Mesothelial cell of epicardium (in vitro differentiated cells): ENCODE measurements at regions not wholly inside any gene's neighbourhood (a gene's known extent, or its start where the extent isn't known, plus 50 kb on each side); places are given as distances from the start of the nearest gene placed in this dataset.

ENCODE experiments used
- DNase-seq, 2 experiments: peaks; one replicate each; pipeline ENCODE4 v3.0.0; 2021; ENCODE audit warnings: low spot score in 2 of 2; ENCODE audit not compliant: unreplicated experiment in 2 of 2
- H3K27ac Mint-ChIP-seq: 2 replicates; pipeline ENCODE4 v1.8.0; 2021; ENCODE audit warnings: mixed read lengths
- H3K27me3 Mint-ChIP-seq: 2 replicates; pipeline ENCODE4 v1.8.0; 2021; ENCODE audit warnings: low read depth, mixed read lengths
- H3K36me3 Mint-ChIP-seq: 2 replicates; pipeline ENCODE4 v1.8.0; 2021; ENCODE audit warnings: mixed read lengths
- H3K4me1 Mint-ChIP-seq: 2 replicates; pipeline ENCODE4 v1.8.0; 2021; ENCODE audit warnings: mixed read lengths
- H3K4me3 Mint-ChIP-seq: 2 replicates; pipeline ENCODE4 v1.8.0; 2021; ENCODE audit warnings: mild to moderate bottlenecking, moderate library complexity, mixed read lengths
- H3K9me3 Mint-ChIP-seq: 2 replicates; pipeline ENCODE4 v1.8.0; 2021; ENCODE audit warnings: mixed read lengths
- TF ChIP-seq, protein P1 (sequence below): fragments of 200-600 bp; sonication (generic); IDR thresholded peaks from one replicate; pipeline ENCODE4 v1.5.0; 2021; ENCODE audit warnings: antibody characterized with exemption; ENCODE audit not compliant: unreplicated experiment

DNA sequence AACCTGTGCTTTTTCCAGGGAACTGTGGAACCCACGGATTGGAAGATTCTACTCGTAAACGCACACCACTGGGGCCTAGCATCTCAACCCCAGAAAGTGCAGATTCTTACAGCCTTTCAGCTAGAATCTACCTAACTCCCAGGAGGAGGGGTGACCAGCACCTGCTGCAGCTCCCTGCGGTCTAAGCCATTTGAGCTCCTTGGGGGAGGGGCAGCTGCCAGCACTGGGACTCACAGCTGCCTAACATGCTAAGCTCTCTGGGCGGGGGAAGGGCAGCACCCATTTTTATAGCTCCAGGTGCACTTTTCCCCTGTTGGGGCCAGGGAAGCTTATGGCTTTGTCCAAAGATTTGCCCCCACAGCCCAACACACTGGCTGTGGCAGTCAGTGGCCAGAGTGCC lies 595.7 kb upstream of the EPHA5 start:
- Mint-ChIP-seq H3K9me3 (peaks cover 23% of the 10 kb centered on the region), H3K4me1 (no peaks in the 10 kb centered on the region), H3K27ac (no peak overlapping the region), H3K4me3 (no peak overlapping the region), H3K36me3 (no peaks in the 10 kb centered on the region), H3K27me3 (no peaks in the 10 kb centered on the region)
- no peak for DNase-seq
- TF ChIP-seq, protein P1, sequence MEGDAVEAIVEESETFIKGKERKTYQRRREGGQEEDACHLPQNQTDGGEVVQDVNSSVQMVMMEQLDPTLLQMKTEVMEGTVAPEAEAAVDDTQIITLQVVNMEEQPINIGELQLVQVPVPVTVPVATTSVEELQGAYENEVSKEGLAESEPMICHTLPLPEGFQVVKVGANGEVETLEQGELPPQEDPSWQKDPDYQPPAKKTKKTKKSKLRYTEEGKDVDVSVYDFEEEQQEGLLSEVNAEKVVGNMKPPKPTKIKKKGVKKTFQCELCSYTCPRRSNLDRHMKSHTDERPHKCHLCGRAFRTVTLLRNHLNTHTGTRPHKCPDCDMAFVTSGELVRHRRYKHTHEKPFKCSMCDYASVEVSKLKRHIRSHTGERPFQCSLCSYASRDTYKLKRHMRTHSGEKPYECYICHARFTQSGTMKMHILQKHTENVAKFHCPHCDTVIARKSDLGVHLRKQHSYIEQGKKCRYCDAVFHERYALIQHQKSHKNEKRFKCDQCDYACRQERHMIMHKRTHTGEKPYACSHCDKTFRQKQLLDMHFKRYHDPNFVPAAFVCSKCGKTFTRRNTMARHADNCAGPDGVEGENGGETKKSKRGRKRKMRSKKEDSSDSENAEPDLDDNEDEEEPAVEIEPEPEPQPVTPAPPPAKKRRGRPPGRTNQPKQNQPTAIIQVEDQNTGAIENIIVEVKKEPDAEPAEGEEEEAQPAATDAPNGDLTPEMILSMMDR = no peak

DNA sequence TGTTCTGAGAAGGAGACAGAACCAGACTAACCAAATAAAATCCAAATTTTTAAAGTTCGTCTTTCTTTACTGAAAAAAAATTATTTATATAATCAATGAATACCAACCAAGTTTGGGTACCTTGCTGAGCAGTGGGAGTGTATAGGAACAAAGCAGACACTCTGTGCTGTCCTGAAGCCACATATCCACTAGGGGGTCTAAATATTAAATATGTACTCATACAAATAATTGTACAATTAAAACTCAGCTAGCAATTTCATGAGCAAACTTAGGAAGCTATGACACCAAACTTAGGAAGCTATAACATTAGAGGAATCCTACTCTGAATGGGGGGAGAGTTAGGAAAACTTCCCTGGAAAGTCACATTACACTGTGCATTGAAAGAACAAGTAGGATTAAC lies 582.0 kb upstream of the EPHA5 start:
- H3K9me3 Mint-ChIP-seq = peaks cover 20% of the 10 kb centered on the region
- TF ChIP-seq, protein P1 = no peak
- H3K27ac Mint-ChIP-seq = no peak overlapping the region
- H3K4me3 Mint-ChIP-seq = no peak overlapping the region
- no peaks in the 10 kb centered on the region for H3K36me3 Mint-ChIP-seq
- H3K27me3 Mint-ChIP-seq = no peaks in the 10 kb centered on the region
- DNase-seq = no peak
- no peaks in the 10 kb centered on the region for H3K4me1 Mint-ChIP-seq

DNA sequence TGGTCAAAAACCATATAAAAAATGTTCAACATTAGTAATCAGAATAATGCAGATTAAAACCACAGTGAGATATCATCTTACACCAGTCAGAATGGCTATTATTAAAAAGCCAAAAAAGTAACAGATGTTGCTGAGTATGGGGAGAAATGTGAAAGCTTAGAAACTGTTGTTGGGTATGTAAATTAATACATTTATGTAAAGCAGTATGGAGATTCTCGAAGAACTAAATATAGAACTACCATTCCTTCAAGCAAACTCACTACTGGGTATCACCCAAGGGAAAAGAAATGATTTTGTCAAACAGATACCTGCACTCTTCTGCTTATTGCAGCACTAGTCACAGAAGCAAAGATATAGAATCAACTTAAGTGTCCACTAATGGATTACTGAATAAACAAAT lies 576.4 kb upstream of the EPHA5 start:
- Mint-ChIP-seq H3K36me3 (no peaks in the 10 kb centered on the region), H3K4me1 (no peaks in the 10 kb centered on the region), H3K4me3 (no peak overlapping the region), H3K27ac (no peak overlapping the region), H3K27me3 (no peaks in the 10 kb centered on the region), H3K9me3 (peaks cover 20% of the 10 kb centered on the region)
- TF ChIP-seq, protein P1 = no peak
- no peak for DNase-seq

DNA sequence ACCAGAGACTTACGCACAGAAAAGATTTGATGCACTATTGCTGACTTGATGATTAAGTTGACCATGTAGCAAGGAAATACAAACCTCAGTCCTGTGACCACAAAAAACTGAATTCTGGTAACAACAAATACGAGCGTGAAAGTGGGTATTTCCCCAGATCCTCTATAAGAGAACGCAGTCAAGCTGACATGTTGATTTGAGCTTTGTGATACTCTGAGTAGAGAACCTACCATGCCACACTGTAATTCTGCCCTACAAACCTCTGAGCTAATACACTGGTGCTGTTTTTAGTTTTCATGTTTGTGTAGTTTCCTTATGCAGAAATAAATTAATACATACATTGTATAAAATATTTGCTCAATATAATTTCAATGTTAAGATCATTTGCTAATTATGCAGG lies 565.6 kb upstream of the EPHA5 start:
- Mint-ChIP-seq H3K4me1 (no peaks in the 10 kb centered on the region), H3K4me3 (no peak overlapping the region), H3K36me3 (no peaks in the 10 kb centered on the region), H3K9me3 (no peaks in the 10 kb centered on the region), H3K27ac (no peak overlapping the region), H3K27me3 (no peaks in the 10 kb centered on the region)
- DNase-seq = no peak
- TF ChIP-seq, protein P1 = no peak

DNA sequence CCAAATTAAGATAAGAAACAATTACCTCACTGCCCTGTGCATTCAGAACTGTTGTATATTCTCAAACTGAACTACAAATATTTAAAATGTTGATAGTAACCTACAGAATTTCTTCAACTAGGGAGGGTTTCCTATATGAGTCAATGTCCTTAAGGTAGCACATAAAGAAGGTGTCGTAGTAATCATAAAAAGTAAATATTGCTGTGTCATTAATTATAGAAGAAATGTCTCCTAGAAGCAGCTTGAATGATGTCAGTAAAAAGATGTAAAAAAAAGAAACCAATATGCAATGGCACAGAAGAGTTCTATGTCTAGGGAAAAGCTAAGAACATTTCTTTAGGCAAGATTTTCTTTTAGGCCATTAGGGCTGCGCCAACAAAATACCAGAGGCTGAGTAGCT lies 559.6 kb upstream of the EPHA5 start:
- Mint-ChIP-seq H3K9me3 (no peaks in the 10 kb centered on the region), H3K4me3 (no peak overlapping the region), H3K27ac (no peak overlapping the region), H3K27me3 (no peaks in the 10 kb centered on the region), H3K4me1 (no peaks in the 10 kb centered on the region), H3K36me3 (no peaks in the 10 kb centered on the region)
- DNase-seq = no peak
- TF ChIP-seq, protein P1 = no peak

DNA sequence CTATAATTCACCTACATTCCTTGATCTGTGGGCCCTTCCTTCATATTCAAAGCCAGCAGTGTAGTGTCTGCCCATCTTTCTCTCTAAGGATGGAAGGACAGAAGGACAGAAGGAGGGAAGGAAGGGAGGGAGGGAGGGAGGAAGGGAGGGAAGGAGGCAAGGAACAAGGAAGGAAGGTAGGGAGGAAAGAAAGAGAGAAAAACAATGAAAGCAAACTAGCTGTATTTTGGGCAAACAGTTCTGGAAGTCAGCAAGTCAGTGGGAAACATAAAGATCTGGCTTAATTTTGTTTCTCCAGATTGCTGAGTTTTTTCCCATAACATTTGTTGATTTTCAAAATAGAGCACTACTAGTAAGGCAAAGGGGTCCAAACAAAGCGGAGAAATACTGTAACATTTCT lies 555.2 kb upstream of the EPHA5 start:
- TF ChIP-seq, protein P1 = no peak
- H3K4me3 Mint-ChIP-seq = no peak overlapping the region
- no peaks in the 10 kb centered on the region for H3K4me1 Mint-ChIP-seq
- no peaks in the 10 kb centered on the region for H3K36me3 Mint-ChIP-seq
- no peaks in the 10 kb centered on the region for H3K9me3 Mint-ChIP-seq
- H3K27me3 Mint-ChIP-seq = no peaks in the 10 kb centered on the region
- no peak overlapping the region for H3K27ac Mint-ChIP-seq
- DNase-seq = no peak
